ENCODE measurements at regions not wholly inside any gene's neighbourhood (a gene's known extent, or its start where the extent isn't known, plus 50 kb on each side); places are given as distances from the start of the nearest gene placed in this dataset.

DNA sequence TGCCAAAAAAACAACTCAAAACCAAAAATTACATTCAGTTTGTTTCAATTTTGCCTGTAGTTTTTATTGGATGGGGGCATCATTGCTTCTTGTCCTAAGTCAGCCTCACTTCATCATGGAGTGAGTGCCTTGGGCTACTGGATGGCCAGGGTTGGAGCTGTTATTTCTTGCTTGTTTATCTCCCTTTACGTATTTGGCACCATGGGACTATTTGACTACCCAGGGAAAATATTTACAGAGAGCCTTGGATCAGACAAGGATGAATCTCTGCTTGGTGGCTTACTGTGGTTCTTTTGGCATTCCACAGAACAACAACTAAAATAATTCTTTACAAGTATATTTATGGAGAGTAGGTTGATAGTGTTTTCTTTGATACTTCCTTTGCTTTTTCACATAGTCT lies 160.8 kb upstream of the SEL1L start:
- H3K4me1 ChIP-seq (ENCODE audit: control insufficient read depth in 1 of 2, insufficient read depth in 1 of 2, low read depth in 1 of 2, low read length in 1 of 2), result no peaks in the 10 kb centered on the region
- no peaks in the 10 kb centered on the region for H3K27me3 ChIP-seq
- no peak overlapping the region for H3K4me3 ChIP-seq (ENCODE audit: low read depth in 1 of 2, low read length in 1 of 2)
- TF ChIP-seq, protein P1, sequence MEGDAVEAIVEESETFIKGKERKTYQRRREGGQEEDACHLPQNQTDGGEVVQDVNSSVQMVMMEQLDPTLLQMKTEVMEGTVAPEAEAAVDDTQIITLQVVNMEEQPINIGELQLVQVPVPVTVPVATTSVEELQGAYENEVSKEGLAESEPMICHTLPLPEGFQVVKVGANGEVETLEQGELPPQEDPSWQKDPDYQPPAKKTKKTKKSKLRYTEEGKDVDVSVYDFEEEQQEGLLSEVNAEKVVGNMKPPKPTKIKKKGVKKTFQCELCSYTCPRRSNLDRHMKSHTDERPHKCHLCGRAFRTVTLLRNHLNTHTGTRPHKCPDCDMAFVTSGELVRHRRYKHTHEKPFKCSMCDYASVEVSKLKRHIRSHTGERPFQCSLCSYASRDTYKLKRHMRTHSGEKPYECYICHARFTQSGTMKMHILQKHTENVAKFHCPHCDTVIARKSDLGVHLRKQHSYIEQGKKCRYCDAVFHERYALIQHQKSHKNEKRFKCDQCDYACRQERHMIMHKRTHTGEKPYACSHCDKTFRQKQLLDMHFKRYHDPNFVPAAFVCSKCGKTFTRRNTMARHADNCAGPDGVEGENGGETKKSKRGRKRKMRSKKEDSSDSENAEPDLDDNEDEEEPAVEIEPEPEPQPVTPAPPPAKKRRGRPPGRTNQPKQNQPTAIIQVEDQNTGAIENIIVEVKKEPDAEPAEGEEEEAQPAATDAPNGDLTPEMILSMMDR (IDR thresholded peaks at IDR 0.05), result no peak
- H3K9me3 ChIP-seq, result no peaks in the 10 kb centered on the region
- H3K27ac ChIP-seq, result no peak overlapping the region
- no peaks in the 10 kb centered on the region for H3K36me3 ChIP-seq

DNA sequence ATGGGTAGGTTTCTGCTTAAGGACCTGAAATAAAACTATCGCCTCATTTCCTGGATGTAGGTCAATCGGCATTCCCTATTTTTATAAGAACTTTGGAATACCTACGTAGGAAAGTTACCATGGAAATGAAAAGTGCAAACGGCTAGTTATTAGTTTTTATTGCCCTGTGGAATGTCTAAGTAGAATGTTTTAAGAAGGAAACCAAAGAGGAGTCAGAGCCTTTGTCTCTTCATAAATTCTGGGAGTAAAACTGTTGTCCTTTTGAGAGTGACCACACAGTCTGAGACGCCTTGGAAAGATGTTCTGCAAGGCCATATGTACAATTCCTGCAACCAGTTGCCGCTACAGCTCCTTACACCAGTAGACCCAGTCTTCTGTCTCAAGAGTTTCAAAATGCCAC lies 176.0 kb upstream of the SEL1L start:
- no peaks in the 10 kb centered on the region for H3K9me3 ChIP-seq
- H3K36me3 ChIP-seq, result no peaks in the 10 kb centered on the region
- H3K27ac ChIP-seq, result no peak overlapping the region
- peaks cover 4% of the 10 kb centered on the region for H3K27me3 ChIP-seq
- TF ChIP-seq, protein P1 (IDR thresholded peaks at IDR 0.05), result no peak
- no peak overlapping the region for H3K4me3 ChIP-seq (ENCODE audit: low read depth in 1 of 2, low read length in 1 of 2)
- H3K4me1 ChIP-seq (ENCODE audit: control insufficient read depth in 1 of 2, insufficient read depth in 1 of 2, low read depth in 1 of 2, low read length in 1 of 2), result no peaks in the 10 kb centered on the region

DNA sequence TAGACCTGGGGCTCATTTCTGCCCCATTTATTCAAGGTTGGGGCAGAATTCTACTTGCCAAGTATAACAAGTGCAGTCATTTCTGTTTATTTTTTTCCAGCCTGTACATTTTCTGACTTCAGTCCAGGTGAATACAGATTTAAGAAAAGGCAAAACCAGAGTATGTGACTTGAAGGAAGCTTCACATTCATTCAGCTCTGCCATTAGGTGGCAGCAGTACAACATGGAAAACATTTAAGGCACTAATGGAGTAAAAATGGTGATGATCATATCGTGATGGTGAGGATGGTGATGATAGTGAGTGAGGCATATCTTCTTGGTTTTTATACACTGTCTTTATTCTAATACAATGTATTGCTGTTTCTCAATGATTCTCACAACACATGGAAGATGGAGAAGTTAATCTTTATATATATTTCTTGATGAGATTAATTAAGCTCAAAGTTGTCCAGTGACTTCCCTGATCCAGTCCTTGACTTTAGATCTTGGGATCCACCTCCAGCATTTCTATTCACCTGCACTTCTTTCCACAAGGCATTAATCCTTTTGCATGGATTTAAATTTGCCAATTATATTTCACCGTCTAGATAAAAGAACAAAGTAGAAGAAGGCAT lies 176.7 kb upstream of the SEL1L start:
- Histone ChIP-seq H3K27me3 (peaks cover 4% of the 10 kb centered on the region), H3K4me3 (ENCODE audit: low read depth in 1 of 2, low read length in 1 of 2) (no peak overlapping the region), H3K36me3 (no peaks in the 10 kb centered on the region), H3K4me1 (ENCODE audit: control insufficient read depth in 1 of 2, insufficient read depth in 1 of 2, low read depth in 1 of 2, low read length in 1 of 2) (no peaks in the 10 kb centered on the region), H3K27ac (no peak overlapping the region), H3K9me3 (no peaks in the 10 kb centered on the region)
- TF ChIP-seq, protein P1 (IDR thresholded peaks at IDR 0.05), result peak; percentile 26

DNA sequence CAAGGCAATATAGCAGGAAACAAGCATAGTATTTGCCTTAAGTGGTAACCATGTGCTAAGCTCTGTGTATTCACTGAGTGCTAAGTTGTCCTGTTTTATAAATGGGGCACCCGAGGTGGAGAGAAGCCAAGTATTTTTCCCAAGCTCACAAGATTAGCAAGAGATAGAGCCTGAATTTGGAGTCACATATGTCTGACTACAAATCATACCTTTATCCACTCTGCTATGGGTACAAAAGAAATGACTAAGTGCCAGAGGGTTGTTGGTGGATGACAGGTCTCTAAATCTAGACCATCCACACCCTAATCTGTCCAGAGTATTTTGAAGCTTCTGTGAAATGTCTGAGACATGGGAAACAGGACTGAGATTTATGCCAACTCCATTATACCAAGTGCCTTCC lies 182.1 kb upstream of the SEL1L start:
- Histone ChIP-seq H3K4me3 (ENCODE audit: low read depth in 1 of 2, low read length in 1 of 2) (no peak overlapping the region), H3K27me3 (no peaks in the 10 kb centered on the region), H3K36me3 (no peaks in the 10 kb centered on the region), H3K4me1 (ENCODE audit: control insufficient read depth in 1 of 2, insufficient read depth in 1 of 2, low read depth in 1 of 2, low read length in 1 of 2) (no peaks in the 10 kb centered on the region), H3K9me3 (no peaks in the 10 kb centered on the region), H3K27ac (no peak overlapping the region)
- TF ChIP-seq, protein P1 (IDR thresholded peaks at IDR 0.05), result no peak

DNA sequence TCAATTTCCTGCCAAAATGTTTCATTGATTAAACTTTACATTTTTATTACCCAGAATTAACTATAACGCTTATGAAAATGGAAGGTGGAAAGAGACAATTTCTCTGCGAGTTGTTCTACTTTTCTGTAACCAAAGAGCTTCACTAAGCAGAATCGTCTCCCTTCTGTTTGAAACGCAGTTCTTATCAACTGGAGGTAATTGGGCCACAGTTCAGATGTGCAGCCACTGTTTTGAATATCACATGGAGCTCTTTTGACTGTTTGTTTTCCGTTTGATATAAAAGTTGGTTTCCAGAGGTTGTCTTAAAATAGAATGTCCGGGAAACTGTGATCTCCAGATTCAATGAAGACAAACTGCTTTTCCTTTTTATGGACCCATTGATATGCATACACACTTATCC lies 183.3 kb upstream of the SEL1L start:
- H3K36me3 ChIP-seq, result no peaks in the 10 kb centered on the region
- no peaks in the 10 kb centered on the region for H3K9me3 ChIP-seq
- no peak overlapping the region for H3K27ac ChIP-seq
- H3K4me3 ChIP-seq (ENCODE audit: low read depth in 1 of 2, low read length in 1 of 2), result no peak overlapping the region
- H3K27me3 ChIP-seq, result no peaks in the 10 kb centered on the region
- TF ChIP-seq, protein P1 (IDR thresholded peaks at IDR 0.05), result no peak
- H3K4me1 ChIP-seq (ENCODE audit: control insufficient read depth in 1 of 2, insufficient read depth in 1 of 2, low read depth in 1 of 2, low read length in 1 of 2), result no peaks in the 10 kb centered on the region

DNA sequence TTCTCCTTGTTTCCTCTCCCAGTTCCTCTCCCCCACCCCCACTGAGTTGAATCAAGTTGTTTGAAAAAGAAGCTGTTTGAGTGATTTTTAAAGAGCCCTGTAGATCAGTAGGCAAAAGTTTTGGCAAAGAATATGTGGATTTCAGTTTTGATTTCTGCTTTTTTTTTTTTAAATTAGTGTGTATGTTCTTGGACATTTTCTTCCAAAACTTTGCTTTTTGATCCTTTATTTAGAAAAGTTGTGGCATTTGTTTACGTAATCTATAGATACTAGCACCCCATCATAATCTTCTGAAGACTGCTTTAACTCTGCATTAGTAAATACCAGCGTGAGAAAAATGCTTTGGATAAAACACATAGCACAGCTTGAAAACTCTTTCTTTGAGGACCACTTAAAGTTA lies 190.3 kb upstream of the SEL1L start:
- Histone ChIP-seq H3K4me3 (ENCODE audit: low read depth in 1 of 2, low read length in 1 of 2) (no peak overlapping the region), H3K4me1 (ENCODE audit: control insufficient read depth in 1 of 2, insufficient read depth in 1 of 2, low read depth in 1 of 2, low read length in 1 of 2) (no peaks in the 10 kb centered on the region), H3K27ac (no peak overlapping the region), H3K36me3 (no peaks in the 10 kb centered on the region), H3K27me3 (no peaks in the 10 kb centered on the region), H3K9me3 (no peaks in the 10 kb centered on the region)
- TF ChIP-seq, protein P1 (IDR thresholded peaks at IDR 0.05), result no peak
